Right renal cortex interstitium (tissue), 3 donors: ENCODE measurements at regions not wholly inside any gene's neighbourhood (a gene's known extent, or its start where the extent isn't known, plus 50 kb on each side); places are given as distances from the start of the nearest gene placed in this dataset.
"Not testable (repeated sequence)": the region's sequence is repeated elsewhere in the genome, so short reads cannot be mapped to it uniquely, and the experiment has no call there.

ENCODE experiments used
- DNase-seq, 3 donors: peaks; one replicate each; pipeline ENCODE4 v3.0.0-alpha.2; 2013; ENCODE audit warnings: low read depth in 3 of 3, low spot score in 2 of 3

GRCh38 chr5:98163796-98164493 is 609.5 kb upstream of the RGMB start:
- DNase-seq, result no peak

- DNase-seq, result no peak
Observed at GRCh38 chr5:98168871-98169270, 604.6 kb upstream of the RGMB start.

GRCh38 chr5:98170994-98171393 is 602.5 kb upstream of the RGMB start:
- no peak for DNase-seq

- DNase-seq, result no peak
Observed at GRCh38 chr5:98173334-98173733, 600.1 kb upstream of the RGMB start.

GRCh38 chr5:98175474-98175873 is 598.0 kb upstream of the RGMB start:
- no peak for DNase-seq

GRCh38 chr5:98179791-98180755 is 593.4 kb upstream of the RGMB start:
- DNase-seq, result no peak

GRCh38 chr5:98186128-98186527 is 587.3 kb upstream of the RGMB start:
- DNase-seq, result no peak

- DNase-seq, result no peak
Observed at GRCh38 chr5:98187945-98188344, 585.5 kb upstream of the RGMB start.

- DNase-seq, result not testable (repeated sequence)
Observed at GRCh38 chr5:98190344-98190743, 583.1 kb upstream of the RGMB start.

GRCh38 chr5:98193921-98194760 is 579.3 kb upstream of the RGMB start:
- DNase-seq, result no peak

- DNase-seq, result no peak
Observed at GRCh38 chr5:98200726-98201541, 572.5 kb upstream of the RGMB start.

- no peak for DNase-seq
Observed at GRCh38 chr5:98204798-98205197, 568.7 kb upstream of the RGMB start.

- DNase-seq, result no peak
Observed at GRCh38 chr5:98205691-98206461, 567.6 kb upstream of the RGMB start.

GRCh38 chr5:98206566-98206965 is 566.9 kb upstream of the RGMB start:
- no peak for DNase-seq

GRCh38 chr5:98209418-98209817 is 564.0 kb upstream of the RGMB start:
- no peak for DNase-seq

GRCh38 chr5:98214240-98215051 is 559.0 kb upstream of the RGMB start:
- DNase-seq, result no peak

GRCh38 chr5:98217138-98217537 is 556.3 kb upstream of the RGMB start:
- DNase-seq, result no peak

GRCh38 chr5:98218838-98219237 is 554.6 kb upstream of the RGMB start:
- no peak for DNase-seq

- DNase-seq, result no peak
Observed at GRCh38 chr5:98227489-98227888, 546.0 kb upstream of the RGMB start.
